C4-2B (cell line): ENCODE measurements at regions not wholly inside any gene's neighbourhood (a gene's known extent, or its start where the extent isn't known, plus 50 kb on each side); places are given as distances from the start of the nearest gene placed in this dataset.

Source experiments
- H3K27ac ChIP-seq: fragments of 450-650 bp; 2 replicates; pipeline ENCODE4 v1.5.1; 2017
- ZFX ChIP-seq: fragments of 450-650 bp; IDR thresholded peaks from 2 replicates; pipeline ENCODE4 v1.6.1; 2017
- TF ChIP-seq, protein P1 (sequence below): fragments of 450-650 bp; conservative IDR thresholded peaks from 2 replicates; pipeline ENCODE4 v1.5.1; 2017; ENCODE audit warnings: mild to moderate bottlenecking

DNA sequence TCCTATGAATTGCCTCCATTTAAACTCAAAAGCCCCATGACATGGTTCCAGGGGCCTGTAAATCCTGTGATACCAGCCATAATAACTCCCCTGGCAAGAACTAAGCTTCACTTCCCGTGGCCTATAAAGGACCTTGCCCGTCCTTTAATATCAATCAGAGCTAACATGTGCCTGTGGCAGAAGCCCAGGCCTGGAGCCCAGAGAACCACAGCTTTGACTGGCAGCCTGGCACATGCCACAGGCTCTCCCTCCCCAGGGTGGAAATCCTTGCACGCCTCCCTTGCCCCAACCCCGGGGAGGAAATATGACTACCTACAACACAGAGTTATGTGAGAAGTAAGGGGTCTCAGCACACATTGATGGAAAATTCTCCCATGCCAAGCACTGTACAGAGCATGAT, 287.4 kb downstream of the RAB28 start:
- TF ChIP-seq, protein P1, sequence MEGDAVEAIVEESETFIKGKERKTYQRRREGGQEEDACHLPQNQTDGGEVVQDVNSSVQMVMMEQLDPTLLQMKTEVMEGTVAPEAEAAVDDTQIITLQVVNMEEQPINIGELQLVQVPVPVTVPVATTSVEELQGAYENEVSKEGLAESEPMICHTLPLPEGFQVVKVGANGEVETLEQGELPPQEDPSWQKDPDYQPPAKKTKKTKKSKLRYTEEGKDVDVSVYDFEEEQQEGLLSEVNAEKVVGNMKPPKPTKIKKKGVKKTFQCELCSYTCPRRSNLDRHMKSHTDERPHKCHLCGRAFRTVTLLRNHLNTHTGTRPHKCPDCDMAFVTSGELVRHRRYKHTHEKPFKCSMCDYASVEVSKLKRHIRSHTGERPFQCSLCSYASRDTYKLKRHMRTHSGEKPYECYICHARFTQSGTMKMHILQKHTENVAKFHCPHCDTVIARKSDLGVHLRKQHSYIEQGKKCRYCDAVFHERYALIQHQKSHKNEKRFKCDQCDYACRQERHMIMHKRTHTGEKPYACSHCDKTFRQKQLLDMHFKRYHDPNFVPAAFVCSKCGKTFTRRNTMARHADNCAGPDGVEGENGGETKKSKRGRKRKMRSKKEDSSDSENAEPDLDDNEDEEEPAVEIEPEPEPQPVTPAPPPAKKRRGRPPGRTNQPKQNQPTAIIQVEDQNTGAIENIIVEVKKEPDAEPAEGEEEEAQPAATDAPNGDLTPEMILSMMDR = no peak
- no peak for TF ChIP-seq ZFX
- no peak overlapping the region for H3K27ac ChIP-seq

DNA sequence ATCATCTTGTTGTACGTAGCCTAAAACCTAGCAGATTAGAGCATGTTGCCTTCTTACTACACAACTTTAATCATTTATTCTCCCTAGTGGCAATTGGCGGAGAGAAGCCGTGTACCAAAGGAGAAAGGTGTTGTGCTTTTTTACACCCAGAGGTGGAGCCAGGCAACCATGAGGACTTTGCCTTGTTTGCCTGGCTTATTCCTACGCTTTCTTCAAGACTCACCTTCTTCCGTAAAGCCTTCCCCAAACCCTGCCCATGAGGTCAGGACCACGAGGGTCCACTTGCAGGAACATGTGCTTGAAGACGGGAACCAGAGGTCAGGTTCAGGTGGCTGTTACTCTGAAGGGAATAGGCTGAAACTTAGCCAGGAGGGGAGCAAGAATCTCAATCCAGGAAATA, 290.5 kb downstream of the RAB28 start:
- TF ChIP-seq, protein P1 = 0 out of 2 replicates have a peak, but pooled peaks have one; percentile 2
- no peak for TF ChIP-seq ZFX

GRCh38 chr4:13190093-13190721, 293.9 kb downstream of the RAB28 start:
- no peak overlapping the region for H3K27ac ChIP-seq
- TF ChIP-seq, protein P1 = no peak
- no peak for TF ChIP-seq ZFX

More for the DNA sequence above, 290.5 kb downstream of the RAB28 start:
- H3K27ac ChIP-seq = no peak overlapping the region

DNA sequence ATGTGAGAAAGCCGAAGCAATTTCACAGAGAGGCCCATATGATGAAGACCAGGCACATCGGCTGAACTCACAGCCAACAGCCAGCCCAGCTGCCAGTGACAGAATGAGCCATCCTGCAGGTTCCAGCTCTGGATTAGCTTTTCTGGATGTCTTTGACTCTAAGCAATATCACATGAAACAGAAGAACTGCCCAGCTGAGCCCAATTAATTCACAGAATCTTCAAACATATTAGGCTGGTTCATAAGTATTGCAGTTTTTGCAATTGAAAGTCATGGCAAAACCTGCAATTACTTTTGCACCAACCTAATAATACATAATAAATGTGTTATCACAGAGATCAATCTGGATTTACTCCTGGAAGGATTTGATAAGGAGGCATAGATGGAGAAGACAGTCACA, 299.9 kb downstream of the RAB28 start:
- no peak for TF ChIP-seq ZFX
- TF ChIP-seq, protein P1 = no peak
- no peak overlapping the region for H3K27ac ChIP-seq

GRCh38 chr4:13182133-13182532, 302.0 kb downstream of the RAB28 start:
- no peak for TF ChIP-seq ZFX
- TF ChIP-seq, protein P1 = no peak
- no peak overlapping the region for H3K27ac ChIP-seq

DNA sequence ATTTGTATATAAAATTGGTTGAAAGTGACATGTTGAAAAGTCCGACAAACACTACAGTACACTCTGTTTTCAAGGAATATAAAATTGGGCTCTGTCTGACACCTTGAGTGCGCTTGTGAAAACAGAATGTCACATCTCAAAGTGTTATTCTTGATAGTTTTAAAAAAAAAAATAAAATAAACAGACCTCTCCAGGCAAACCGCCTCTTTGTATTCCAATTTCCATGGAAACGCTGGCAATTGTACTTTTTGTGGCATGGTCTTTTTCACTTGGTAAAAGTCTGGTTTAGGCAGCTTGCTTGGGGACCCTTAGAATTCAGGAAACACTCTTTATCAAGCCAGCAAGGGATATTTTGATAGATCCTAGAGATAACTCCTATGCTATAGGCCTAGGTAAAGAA, 302.5 kb downstream of the RAB28 start:
- no peak overlapping the region for H3K27ac ChIP-seq
- TF ChIP-seq, protein P1 = no peak
- no peak for TF ChIP-seq ZFX

GRCh38 chr4:13180701-13181100, 303.4 kb downstream of the RAB28 start:
- no peak for TF ChIP-seq ZFX
- TF ChIP-seq, protein P1 = no peak
- H3K27ac ChIP-seq = no peak overlapping the region
